NCI-H345 (cell line): ENCODE measurements at regions not wholly inside any gene's neighbourhood (a gene's known extent, or its start where the extent isn't known, plus 50 kb on each side); places are given as distances from the start of the nearest gene placed in this dataset.
A peak's percentile ranks its signal among the peaks of the same experiment; 100 is the strongest.

Source experiments
- DNase-seq: peaks from one replicate; lab custom pipeline; 2025; lab: John Stamatoyannopoulos, UW

DNA sequence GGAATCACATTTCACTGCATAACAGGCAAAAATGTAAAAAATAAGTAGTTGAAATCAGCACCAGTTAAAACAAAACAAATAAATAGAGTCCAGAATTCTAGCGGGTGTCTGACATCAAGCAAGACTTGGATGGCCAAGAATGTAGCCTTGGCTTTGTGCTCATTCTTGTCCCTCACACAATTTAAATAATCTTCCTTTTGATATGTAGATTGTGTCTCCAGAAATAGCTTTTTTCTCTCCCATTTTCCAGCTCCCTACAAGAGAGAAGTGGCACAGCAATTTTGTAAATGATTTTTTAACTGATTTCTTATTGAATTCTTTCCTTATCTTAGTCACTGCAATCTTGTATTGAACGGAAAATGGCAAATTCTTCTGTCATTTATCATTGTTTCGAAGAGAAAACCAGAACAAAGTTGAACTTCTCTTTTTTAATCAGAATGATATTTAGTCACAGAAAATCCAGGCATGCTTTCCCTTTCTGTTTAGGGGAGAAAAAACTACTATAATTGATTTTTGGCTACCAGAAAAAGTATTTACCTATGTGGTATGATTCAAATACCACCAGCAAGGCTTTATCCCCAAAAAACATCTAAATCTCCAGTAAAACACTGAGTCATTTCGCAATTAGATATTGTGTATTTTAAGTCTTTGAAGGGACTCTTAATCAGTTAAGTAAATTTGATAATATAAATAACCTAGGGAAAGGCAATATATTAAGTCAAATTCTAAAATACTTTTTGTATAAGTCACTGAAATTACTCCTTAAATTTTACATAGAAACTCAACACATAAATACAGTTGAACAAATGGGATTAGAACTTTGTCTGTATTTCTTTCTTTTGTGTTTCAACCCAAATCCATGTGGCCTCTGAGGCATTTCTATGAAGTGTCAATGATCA, 481.7 kb downstream of the GBE1 start:
- no peak for DNase-seq

DNA sequence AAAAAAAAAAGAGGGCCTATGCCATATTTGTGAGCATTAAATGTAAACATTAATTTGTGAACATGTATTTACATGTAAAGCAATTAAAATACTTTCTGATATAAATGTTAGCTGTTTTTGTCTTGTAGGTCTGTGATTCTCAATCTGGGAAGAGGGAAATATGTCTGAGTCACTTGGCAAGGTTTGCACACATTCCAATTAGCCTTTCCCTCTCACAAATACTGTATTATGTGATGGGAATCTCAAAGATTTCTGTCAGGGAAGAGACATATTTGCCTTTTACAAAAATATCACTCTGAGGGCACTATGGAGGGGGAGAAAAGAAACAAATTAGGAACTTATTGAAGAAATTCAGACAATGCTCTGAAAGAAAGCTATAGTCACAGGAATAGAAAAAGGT, 483.6 kb downstream of the GBE1 start:
- DNase-seq = no peak

DNA sequence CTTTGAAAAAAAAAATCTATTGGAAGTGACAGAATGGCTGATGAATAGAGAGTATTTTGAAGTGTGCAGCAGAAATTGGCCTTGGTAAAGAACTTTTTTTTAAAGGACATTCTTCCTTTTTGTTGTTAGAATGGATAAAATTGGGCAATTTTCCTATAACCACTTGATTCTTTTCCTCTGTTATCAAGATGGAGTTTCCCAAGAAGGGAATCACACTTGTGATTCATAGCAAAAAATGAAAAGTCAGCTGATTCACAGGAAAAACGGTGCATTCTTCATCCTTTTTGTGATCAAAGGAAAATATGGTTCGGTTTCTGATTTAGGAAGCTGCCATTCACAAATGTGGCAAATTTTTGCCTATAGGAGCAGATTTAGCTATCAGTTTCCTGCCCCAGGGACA, 486.8 kb downstream of the GBE1 start:
- DNase-seq = no peak

DNA sequence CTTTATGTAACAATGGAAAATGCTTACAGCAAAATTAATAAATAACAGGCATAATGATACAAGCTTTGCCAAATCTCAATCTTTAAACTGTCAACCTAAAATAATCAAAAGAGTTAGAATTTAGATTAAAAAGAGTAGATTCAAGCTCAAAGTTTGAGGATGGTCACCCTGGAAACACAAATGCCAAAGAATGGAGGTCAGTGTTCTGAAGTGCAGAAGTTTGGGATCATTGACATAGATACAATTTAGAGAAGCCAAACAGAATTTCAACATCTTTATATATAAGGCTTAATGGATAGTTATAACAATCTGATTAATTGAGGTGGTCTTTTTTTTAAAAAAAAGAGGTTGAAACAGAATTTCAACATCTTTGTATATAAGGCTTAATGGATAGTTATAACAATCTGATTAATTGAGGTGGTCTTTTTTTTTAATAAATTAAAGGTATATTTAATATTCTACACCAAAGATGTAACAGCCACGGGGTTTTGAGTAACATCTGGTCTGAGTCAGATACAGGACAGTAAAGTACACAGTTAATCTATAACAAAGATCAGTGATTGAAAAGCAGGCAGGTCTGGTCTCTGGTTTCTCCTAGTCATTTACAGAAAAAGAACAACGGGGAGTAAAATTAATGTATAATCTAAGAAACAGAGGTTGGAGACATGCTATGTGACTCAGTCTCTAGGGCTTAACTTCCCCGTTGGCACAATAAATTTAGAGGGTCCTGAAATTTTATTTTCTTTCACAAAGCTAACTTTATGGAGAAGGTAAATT, 490.7 kb downstream of the GBE1 start:
- no peak for DNase-seq

DNA sequence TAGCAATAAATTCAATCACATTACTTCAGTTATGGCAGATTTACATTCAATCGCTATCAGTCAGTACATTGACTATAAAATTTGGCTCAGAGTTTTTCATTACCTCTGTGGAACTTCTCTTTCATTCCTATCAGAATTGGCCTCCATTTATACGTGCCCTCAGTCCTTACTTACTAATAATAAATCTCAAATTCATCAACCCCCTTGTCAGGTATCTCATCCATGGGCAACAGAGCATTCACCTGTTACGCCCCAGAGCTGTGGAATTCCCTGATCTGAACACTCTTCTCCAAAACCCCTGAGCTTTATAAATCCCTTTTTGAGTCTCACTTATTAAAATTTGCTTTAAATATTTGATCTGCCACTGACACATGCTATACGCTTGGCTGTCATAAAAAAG, 492.9 kb downstream of the GBE1 start:
- no peak for DNase-seq

DNA sequence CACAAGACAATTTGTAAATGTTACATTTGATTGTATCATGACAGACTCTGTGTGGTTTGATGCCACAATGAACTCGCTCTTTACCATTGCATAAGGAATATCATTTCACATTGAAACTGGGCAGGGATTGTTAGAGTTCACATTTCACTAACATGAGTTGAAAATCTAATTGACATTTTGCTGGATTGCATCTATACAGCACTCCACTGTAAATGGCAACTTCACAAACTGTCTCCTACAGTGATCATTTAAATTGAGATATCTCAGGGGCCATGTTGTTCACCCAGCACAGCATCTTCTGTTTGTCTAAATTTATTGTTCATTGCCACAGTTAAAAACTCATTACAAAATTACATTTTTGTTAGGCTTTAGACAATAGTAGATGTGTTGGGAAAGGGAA, 499.4 kb downstream of the GBE1 start:
- no peak for DNase-seq

DNA sequence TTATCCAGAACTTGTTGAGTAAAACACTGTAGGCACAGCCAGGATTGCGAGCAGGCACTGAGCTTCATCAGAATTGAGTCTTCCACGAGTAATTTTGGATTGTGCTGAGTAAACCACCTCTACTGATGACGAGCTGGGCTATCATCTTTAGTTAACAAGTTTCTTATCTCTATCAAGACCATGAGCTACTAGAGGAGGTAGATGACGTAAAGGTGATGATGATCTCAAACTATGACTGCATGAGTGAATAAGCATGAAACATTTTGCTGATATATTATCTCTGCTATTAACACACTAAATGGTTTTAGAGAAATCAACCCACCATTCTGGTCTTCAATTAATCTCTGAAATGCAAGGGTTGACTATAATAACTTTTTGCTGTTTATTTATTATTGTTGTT, 506.0 kb downstream of the GBE1 start:
- DNase-seq = no peak

DNA sequence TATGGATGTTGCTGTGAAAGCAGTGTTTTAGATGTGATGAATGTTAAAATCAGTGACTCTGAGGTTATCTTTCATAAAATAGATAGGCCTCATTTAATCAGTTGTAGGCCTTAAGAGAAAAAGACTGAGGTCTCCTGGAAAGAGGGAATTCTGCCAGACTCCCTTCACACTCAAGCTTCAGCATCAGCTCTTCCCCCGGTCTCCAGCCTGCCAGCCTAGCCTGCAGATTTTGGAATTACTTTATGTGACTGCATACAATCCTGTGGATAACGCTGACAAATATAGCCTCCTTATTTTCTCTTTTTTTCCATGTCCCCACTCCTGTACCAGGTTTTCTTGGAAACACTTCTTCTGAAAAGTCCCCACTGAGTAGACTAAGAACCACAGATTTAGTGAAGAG, 510.3 kb downstream of the GBE1 start:
- DNase-seq = no peak

DNA sequence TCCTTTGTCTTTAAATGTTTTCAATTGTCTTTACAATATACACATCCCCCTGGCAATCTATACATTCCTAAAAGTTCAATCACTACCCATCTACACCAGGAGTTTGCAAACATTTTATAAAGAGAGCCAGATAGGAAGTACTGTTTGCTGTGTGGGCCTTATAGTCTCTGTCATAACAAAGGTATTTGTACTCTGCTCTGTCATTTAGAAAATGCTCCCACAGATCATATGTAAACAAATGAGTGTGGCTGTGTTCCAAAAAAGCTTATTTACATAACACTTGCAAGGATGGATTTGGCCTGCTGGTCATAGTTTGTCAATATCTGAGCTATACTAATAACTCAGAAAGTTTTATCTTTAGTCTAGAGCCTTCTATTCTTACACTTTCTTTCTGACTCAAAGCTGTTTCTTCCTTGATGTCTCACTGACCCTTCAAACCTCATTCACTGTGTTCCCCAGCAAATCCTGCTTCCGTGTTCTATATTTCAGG, 511.9 kb downstream of the GBE1 start:
- peak; percentile 38 for DNase-seq

DNA sequence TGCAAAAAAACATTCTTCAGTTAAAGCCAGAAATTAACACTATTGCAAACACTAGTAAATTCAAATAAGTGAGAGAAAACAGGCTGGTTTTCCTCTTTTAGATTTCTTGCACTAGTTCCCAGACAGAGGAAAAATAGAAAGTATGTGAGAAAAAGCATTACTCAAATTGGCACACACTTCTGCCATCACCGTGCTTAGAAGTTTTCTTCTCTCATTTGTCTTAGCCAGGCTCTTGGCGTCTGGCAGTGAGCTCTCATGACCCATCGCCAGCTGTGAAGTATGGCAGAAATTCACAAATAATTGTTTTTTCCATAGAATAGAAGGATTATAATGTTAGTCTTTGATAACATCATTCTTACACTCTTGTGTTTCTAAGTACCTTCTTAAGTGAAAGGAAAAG, 515.9 kb downstream of the GBE1 start:
- no peak for DNase-seq

DNA sequence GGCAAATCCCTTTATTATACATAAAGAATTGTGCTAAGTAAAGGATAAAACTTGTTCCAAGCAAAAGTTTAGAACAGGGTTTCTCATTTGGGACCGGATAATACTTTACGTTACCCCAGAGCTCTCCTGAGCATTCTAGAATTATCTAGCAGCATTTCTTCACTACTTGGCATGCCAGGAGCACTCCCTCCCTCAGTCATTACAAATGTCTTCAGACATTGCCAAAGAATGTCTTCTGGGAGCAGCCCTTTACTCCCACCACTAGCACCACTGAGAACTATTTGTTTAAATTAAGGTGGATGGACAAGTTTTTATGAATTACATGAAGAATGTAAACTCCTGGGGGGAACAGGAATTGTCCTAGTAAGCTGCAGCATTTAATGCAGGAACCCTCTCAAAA, 516.4 kb downstream of the GBE1 start:
- DNase-seq = no peak

DNA sequence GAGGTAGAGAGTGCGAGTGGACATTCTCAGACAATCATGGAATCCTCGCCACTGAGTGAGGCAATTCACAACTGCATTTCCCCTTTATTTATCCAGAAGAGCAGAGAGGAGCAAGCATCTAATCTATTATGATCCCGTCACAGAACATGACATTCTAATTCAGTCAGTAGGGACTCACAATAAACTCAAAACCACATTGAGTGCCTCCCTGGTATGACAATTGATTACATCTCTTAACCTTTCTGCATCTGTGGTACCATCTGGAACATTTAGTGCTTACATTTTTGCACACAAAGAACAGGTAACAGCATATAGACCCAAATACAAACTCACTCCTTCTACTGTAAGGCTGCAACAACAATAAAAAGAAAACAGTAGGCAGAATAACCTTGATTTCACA, 517.2 kb downstream of the GBE1 start:
- no peak for DNase-seq

DNA sequence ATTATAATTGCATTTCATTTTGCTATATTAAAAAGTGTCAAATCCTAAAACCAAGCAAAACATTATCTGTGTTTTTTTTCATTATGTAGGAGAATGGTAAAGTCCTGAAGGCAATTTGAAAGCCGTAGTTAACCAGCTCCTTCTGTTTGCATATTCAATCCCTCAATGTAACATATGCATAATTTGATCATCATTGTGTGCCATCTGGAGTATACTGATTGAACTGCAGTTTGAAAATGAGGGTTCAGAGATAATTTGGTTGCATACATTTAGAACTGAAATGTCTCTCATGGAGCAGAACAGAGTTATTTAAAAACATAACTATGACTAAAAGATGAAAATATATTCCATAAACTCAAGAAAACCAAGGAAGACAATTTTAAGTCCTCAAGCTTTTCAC, 518.6 kb downstream of the GBE1 start:
- peak; percentile 0 for DNase-seq

DNA sequence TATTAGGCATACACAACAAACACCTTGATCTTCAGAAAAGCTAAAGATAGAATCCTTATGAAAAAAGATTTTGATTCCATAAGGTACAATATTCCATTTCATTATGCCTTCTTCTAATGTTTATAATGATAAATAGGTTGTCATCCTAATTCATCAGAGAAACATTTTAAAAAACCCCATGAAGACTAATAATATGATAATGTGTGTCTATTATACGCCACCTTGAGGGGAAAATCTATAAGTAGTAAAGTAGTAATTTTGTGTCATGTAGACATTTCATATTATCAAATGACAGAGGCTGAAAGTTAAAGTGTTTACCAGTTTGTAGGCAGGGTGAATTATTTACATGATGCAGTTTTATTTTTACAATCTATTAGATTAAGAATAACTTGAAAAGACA, 524.3 kb downstream of the GBE1 start:
- DNase-seq = no peak

DNA sequence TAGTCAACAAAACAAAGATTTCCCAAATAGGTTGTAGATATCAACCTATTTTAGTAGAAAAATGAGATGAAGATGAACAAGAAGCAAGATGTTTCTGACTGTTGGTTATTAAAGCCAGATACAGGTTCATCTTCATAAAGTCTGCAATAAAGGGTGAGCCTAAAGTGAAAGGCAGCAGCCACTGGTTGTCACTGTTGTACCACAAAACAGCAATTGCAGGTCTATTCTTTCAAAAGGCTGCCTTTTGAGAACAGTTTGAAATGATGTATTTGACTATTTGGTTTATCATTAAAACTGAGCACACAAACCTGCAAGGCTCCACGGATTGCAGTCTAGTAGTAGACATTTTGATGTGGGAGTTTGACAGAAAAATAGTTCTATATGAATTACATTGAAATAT, 543.4 kb downstream of the GBE1 start:
- peak; percentile 3 for DNase-seq

DNA sequence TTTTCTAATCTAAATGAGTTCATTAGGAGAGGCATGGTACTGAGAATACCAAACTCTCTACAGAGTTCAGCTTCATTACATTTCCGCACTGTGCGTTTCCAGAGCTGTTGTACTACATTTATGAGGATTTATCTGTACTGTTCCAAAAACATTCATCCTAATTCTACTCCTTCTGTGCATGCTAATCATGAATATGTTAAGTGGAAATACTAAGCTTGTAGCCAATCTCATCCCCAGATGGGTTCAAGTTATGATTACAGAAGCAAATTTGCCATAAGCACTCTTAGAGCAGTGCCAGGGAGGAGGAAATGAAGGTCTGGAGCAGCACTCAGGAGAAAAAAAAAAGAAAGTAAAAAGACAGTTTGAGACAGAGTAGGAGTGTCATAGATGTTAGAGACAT, 544.3 kb downstream of the GBE1 start:
- no peak for DNase-seq

DNA sequence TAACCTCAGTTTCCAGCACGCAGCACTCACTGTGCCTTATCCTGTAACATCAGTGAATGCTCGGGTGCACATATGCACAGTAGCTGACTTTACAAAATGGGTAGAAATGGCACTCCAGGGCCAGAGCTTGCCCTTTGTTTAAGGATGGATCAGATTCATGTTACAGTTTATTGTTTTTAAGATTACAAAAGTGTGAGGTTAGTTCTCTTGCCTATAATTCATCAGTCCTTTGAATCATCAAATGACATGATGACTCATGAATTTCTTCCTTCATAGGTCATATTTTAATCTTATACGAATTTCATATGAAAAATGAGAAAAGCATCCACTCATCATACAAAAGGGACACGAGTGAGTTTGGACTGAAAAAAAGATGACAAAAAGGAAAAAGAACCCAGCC, 545.3 kb downstream of the GBE1 start:
- no peak for DNase-seq

DNA sequence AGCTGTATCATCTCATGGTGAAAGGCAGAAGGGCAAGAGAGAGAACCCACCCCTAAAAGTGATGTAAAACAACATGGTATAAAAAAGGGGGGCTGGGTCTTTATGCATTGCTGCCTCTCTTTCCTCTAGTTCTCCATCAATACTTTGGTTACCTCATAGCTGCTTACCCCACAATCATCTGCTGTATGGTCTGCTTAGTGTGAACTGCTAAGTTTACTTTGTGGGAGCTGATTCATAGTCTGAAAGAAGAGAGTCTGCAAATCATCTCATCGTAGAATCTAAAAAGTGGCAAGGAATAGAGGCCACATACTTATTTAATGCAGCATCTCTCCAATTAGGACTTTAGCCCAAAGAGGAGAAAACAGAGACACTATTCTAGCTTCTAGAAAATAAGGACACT, 546.8 kb downstream of the GBE1 start:
- DNase-seq = no peak

DNA sequence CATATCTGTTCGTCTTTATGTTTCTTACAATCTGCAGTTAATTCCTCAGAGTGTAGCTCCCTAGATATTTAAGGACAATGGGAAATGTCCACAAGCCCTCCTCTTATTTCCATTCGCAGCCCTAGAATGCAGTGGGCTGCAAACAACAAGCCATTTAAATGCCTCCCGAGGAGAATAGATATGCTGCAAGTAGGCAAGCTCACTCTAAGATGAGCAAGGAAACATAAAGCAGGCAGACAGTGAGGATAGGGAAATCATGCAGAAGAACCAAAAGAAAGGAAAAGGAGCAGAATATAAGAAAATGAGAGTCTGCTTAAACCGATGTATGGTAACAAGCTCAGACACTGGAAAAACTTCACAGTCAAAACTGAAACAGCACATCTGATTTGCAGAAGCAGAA, 561.9 kb downstream of the GBE1 start:
- no peak for DNase-seq

DNA sequence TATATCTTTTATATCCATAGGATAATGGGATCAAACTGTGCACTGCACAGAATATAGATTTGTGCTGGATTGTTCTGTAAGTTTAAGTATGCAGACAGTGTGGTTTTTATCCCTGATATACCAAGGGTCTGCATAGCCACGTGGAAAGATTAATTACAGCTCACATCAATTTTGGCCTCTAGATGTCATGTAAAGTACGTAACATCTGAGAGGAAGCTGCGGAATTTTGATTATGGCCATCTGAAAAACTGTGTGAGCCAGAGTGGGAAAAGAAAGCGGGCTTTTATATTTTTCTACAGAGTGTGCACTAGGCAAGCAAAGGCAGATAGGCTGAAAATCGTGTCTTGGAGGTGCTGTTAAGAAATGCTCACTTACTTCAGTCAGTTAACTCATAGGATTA, 562.7 kb downstream of the GBE1 start:
- no peak for DNase-seq

DNA sequence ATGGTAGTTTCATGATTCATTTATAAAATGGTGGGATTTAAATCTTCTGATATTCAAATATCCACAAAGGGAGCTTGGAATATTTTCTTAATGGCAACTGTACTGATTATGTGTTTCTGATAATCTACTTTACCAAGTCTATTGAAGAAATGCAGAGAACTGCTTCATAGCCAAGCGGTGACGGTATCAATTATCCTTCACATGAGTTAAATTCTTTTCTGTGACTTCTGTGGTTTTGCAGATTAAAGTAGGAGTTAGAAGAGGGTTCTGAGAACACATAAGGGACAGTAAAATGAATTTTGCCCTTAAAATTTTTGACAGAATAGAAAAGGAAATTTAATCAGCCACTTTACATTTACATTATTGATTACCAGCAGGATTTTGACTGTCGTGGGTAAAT, 563.2 kb downstream of the GBE1 start:
- DNase-seq = no peak

DNA sequence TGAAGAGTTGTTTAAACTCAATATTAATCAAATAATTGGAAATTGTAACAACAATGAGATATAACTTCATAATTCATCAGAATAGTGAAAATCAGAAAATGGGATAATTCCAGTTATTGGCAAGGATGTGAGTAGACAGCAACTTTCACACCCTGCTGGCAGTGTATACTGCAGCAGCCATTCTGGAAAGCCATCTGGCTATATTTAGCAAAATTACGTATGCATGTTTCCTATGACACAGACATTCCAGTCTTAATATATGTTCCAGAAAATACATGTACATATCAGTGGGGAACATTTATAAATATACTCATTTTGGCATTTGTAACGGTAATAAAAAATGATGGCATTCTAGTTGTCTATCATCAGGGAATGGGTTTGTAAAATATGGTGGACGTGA, 564.1 kb downstream of the GBE1 start:
- no peak for DNase-seq

DNA sequence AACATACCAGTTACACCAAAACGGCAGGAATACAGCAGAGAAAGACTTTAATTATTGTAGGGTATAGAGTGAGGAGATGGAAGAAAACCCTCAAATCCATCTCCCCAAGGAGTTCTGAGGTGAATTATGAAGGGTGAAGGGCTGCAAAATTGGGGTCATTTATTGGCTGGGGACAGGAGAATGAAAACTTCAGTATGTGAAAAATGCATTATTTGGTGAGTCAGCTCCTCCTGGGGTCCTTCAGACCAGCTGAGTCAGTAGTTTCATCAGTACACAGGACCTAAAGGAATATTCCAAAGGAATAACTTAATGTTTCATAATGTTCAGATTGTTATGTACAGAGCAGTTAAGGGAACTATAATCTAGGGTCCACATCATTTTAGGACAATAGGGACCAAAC, 566.0 kb downstream of the GBE1 start:
- DNase-seq = no peak
